HG02642 (cell line): ENCODE measurements at regions not wholly inside any gene's neighbourhood (a gene's known extent, or its start where the extent isn't known, plus 50 kb on each side); places are given as distances from the start of the nearest gene placed in this dataset.
"Not testable (repeated sequence)": the region's sequence is repeated elsewhere in the genome, so short reads cannot be mapped to it uniquely, and the experiment has no call there.

ENCODE experiments used
- ATAC-seq: cut with Tn5 transposase; IDR thresholded peaks from one replicate; pipeline ENCODE4 v1.9.1; 2021; ENCODE audit warnings: mild to moderate bottlenecking; ENCODE audit not compliant: unreplicated experiment, poor library complexity

DNA sequence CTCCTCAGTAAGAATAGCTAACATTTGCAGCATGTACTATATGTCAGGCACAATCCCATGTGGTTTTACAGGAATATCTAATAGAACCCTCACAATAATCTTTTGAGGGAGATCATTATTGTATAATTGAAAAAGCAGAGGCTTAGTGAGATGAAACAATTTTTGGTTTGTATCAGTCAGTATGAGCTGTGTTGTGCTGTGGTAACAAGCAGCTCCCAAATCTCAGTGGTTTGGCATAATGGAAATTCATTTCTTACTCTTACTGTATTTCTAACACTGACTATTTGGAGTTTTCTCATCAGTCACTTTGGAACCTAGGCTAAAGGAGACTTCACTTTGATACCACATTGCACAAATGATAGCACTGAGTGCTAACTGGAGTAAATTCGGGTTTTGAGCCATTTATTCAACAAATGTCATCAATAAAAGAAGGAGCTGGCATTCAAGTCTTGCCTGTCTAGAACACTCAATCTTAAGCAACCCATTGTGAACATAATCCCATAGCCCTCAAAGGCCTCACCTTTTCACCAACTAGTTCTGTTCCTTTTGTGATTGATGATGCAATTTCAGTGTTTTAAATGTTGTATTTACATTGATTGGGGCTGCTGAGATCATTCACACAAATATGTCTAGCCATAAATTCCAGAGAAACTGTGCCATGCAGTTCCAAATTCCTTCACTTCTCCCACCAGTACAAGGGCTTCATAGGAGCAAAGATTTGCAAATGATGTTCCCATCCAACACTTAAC is 441.0 kb downstream of the XYLT1 start:
- no peak for ATAC-seq

DNA sequence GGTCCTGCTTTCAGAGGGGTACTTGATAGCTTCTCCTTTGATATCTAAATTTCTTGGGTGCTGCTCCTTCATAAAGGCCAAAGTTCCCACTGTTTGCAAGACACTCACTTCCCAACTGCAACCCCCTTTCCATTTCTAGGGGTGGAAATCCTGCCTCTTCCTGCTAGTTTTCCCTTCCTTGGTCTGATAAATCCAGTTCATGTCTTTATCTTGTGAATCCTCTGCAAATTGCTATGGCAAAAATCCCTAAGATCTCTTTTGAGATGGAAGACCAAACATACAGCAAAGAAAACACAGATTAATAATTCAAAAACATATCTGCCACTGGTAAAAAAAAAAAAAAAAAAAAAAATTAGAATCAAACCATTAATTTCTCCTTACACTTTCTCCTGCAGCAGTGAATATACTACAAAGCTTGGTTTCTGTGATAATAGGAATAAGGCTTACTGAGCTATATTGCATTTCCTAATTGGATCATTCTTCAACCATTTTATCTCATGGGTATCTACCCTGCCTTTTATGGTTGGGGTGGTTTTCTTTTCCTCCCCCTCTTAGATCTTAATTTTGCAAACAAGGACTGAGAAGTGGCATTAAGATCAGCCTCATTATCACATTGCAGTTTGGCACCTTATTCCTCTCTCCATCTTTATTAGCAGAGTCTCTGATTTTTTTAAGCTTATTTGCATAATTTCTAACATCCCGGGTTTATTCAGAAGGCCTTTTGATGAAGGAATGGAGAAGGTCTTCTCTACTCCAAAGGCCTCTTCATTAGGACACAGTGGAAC is 439.1 kb downstream of the XYLT1 start:
- ATAC-seq = no peak

DNA sequence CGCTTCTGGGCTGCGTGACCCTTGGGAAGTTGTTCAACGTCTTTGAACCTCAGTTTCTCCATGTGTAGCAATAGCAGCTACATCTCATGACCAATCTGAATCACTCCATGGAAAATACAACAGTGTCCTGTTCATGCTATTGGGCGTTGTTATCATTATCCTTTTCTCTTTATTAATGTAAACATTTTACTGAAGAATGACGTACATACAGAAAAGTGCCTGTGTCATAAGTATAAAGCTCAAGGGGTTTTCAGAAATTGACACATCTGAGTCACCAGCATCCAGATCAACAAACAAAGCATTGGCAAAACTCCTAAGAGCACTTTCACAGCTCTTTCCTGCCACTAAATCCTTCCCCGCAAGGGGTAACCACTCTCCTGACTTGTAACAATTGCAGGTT is 438.4 kb downstream of the XYLT1 start:
- ATAC-seq = no peak

DNA sequence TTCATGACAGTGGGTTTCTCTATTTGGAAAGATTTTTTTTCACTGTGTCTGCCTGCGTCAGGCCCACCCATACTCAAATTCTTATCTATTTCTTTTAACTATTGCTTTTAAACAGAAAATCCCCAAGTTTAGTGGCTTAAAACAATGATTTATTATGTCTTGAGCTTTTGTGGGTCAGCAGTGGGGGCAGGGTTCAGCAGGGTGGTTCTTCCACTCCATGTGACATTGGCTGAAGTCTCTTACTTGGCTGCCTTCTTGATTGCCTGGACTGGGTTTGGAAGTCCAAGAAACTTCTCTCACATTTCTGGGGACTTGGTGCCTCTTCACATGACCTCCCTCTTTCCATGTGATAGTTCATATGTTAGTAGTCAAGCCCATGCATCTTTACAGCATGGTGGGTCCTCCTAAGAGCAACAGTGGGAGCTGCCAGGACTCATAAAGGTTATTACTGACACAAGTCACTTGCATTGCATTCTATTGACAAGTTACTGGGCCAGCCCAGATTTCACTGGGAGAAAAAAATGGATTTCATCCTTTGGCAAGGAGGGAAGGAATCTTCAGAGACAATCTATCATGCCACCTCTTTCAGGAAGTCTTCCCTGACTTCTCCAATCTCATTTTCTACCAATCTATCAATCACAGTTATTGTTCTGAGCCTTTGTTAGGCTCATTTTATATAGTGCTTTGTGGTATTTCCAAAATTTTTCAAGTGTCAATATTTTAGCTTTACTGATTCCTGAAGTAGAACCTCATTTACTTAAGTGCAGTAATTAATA is 436.1 kb downstream of the XYLT1 start:
- no peak for ATAC-seq

DNA sequence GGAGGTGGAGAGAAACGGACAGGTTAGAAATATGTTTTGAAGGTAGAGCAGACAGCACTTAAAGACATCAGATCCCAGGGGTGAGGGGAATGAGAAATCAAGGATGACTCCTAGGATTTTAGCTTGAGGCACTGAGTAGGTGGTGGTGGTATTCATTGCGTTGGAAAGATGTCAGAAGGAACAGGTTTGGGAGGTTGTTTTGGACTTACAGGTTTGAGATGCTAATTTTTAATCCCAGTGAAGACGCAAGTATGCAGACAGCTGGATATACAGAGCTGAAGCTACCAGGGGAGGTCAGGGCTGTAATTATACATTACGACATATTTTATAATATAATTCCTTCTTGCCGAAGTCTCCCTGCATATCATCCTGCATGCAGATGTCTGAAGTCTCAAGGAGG is 433.3 kb downstream of the XYLT1 start:
- no peak for ATAC-seq

DNA sequence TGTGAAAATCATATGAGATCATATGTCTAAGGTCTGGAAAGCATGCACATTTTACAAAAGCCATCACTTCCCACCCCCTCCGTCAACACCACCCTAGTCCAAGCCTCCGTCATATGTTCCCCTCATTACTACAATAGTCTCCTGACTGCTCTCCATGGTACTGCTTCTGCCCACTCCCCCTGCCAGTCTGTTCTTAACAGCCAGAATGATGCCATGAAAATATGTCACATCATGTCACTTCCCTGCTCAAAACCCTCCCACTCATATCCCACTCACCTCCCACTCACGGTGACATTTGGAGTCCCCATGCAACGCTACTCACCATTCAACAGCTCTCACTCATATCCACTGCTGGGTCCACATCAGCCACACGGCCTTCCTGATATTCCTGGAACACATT is 432.3 kb downstream of the XYLT1 start:
- ATAC-seq = no peak

DNA sequence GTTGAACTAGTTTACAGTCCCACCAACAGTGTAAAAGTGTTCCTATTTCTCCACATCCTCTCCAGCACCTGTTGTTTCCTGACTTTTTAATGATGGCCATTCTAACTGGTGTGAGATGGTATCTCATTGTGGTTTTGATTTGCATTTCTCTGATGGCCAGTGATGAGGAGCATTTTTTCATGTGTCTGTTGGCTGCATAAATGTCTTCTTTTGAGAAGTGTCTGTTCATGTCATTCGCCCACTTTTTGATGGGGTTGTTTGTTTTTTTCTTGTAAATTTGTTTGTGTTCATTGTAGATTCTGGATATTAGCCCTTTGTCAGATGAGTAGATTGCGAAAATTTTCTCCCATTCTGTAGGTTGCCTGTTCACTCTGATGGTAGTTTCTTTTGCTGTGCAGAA is 421.7 kb downstream of the XYLT1 start:
- not testable (repeated sequence) for ATAC-seq

DNA sequence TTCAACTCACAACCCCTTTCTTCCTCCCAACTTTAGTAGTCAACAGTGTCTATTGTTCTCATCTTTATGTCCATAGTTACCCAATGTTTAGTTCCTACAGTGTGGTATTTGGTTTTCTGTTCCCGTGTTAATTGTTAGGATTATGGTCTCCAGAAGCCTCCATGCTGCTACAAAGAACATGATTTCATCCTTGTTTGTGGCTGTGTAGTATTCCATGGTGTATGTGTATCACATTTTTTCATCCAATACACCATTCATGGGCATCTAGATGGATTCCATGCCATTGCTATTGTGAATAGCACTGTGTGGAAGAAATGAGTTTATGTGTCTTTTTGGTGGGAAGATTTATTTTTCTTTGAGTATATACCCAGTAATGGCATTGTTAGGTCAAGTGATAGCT is 420.3 kb downstream of the XYLT1 start:
- ATAC-seq = no peak
